Gastroesophageal sphincter (tissue), 3 donors: ENCODE measurements at regions not wholly inside any gene's neighbourhood (a gene's known extent, or its start where the extent isn't known, plus 50 kb on each side); places are given as distances from the start of the nearest gene placed in this dataset.

Experiments used
- CTCF ChIP-seq, 4 experiments: fragments of 200-600 bp in 2 of 4; fragments of 450-650 bp in 2 of 4; sonication (generic) in 1 of 4; IDR thresholded peaks; one replicate each; pipeline ENCODE4 v1.5.1; 2017 to 2019; ENCODE audit warnings: antibody characterized with exemption in 4 of 4, mild to moderate bottlenecking in 2 of 4, moderate library complexity in 2 of 4
- EP300 ChIP-seq: sonication (generic); formaldehyde crosslinking; IDR thresholded peaks from one replicate; pipeline ENCODE4 v1.6.1; 2017; ENCODE audit warnings: antibody characterized with exemption, mild to moderate bottlenecking
- POLR2A ChIP-seq, 2 donors: fragments of 450-650 bp; IDR thresholded peaks; one replicate each; pipeline ENCODE4 v1.6.1; 2017; ENCODE audit warnings: antibody characterized with exemption in 2 of 2, mild to moderate bottlenecking in 2 of 2, moderate library complexity in 1 of 2
- POLR2AphosphoS5 ChIP-seq: sonication (generic); formaldehyde crosslinking; IDR thresholded peaks from one replicate; pipeline ENCODE4 v1.6.1; 2017; ENCODE audit warnings: antibody characterized with exemption

DNA sequence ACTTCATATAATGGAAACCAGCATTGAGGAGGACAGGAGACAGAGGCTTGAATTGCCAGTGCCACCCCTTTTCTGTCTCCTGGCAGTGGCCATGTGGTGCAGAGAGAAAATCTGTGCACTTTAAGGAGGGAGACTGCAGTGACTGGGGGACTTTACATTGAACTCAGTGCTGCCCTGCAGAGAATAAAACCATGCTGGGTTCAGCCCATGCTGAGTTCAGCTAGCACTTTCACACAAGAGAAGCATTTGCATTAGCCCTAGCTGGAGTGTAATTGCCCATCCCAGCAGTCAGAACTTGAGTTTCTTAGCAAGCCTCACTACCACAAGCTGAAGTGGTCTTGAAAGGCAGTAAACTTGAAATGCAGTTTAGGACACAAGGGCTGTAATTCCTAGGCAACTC lies 677.5 kb downstream of the ZPLD1 start:
- no peak for TF ChIP-seq CTCF (IDR thresholded peaks at IDR 0.05)
- no peak for TF ChIP-seq POLR2A (IDR thresholded peaks at IDR 0.05)
- TF ChIP-seq POLR2AphosphoS5, result no peak
- TF ChIP-seq EP300, result no peak
